Stomach (tissue), 8 donors: ENCODE measurements at regions not wholly inside any gene's neighbourhood (a gene's known extent, or its start where the extent isn't known, plus 50 kb on each side); places are given as distances from the start of the nearest gene placed in this dataset.

ENCODE experiments used
- DNase-seq, 2 donors: peaks; one replicate each; pipeline versions ENCODE4 v3.0.0 to v3.0.0-alpha.2; 2013 to 2019
- H3K27ac ChIP-seq, 5 donors: fragments of 200-600 bp in 4 of 5; sonication (generic) in 4 of 5; one replicate each; pipeline ENCODE4 v1.5.1; 2013 to 2019; ENCODE audit warnings: mild to moderate bottlenecking in 1 of 5, moderate library complexity in 1 of 5
- H3K27me3 ChIP-seq, 3 donors: fragments of 200-600 bp; sonication (generic); one replicate each; pipeline ENCODE4 v1.5.1; 2017 to 2019; ENCODE audit warnings: mixed run types in 1 of 3
- H3K36me3 ChIP-seq, 4 donors: fragments of 200-600 bp; sonication (generic); 1 replicate in 3 of 4; 2 replicates in 1 of 4; pipeline ENCODE4 v1.5.1; 2016 to 2019
- H3K4me1 ChIP-seq, 4 donors: fragments of 200-600 bp; sonication (generic); one replicate each; pipeline ENCODE4 v1.5.1; 2016 to 2019
- H3K4me3 ChIP-seq, 4 donors: fragments of 200-600 bp; sonication (generic) in 3 of 4; one replicate each; pipeline ENCODE4 v1.5.1; 2016 to 2019; ENCODE audit warnings: mild to moderate bottlenecking in 1 of 4
- H3K9me3 ChIP-seq, 4 donors: fragments of 200-600 bp; sonication (generic); one replicate each; pipeline ENCODE4 v1.5.1; 2016 to 2019
- CTCF ChIP-seq, 7 experiments: fragments of 450-650 bp in 4 of 7; fragments of 200-600 bp in 3 of 7; sonication (generic) in 3 of 7; IDR thresholded peaks; one replicate each; pipeline ENCODE4 v1.5.1; 2016 to 2019; ENCODE audit warnings: antibody characterized with exemption in 7 of 7, control low read depth in 2 of 7, mild to moderate bottlenecking in 1 of 7
- EP300 ChIP-seq: sonication (generic); formaldehyde crosslinking; IDR thresholded peaks from one replicate; pipeline ENCODE4 v1.6.1; 2017; ENCODE audit warnings: antibody characterized with exemption
- POLR2A ChIP-seq, 4 donors: fragments of 450-650 bp; IDR thresholded peaks; one replicate each; pipeline ENCODE4 v1.6.1; 2016; ENCODE audit warnings: antibody characterized with exemption in 4 of 4, control low read depth in 2 of 4, mild to moderate bottlenecking in 1 of 4, moderate library complexity in 1 of 4
- POLR2AphosphoS5 ChIP-seq, 3 donors: sonication (generic); formaldehyde crosslinking; IDR thresholded peaks; one replicate each; pipeline ENCODE4 v1.6.1; 2016; ENCODE audit warnings: antibody characterized with exemption in 3 of 3
- WGBS, 5 donors: extraction: QIAGEN DNeasy Blood & Tissue Kit in 3 of 5; methylation state at CpG; one replicate each; pipeline versions ENCODE4 v1.1.5 to v1.1.7; 2013 to 2018; 5-methylcytosine and 5-hydroxymethylcytosine counted together
- intact Hi-C: fragments of 100-400 bp; cut with DNase I; formaldehyde crosslinking; loops from one replicate; pipeline ENCODE4 v1.15.1; 2023; ENCODE audit warnings: low total_unique reads
- donor health status: healthy with polysubstance abuse.
- donor health status: Bipolar disorder and iron deficiency.
- donor health status: healthy.

GRCh38 chr16:14375132-14375491 lies 254.9 kb downstream of the PARN start:
- Histone ChIP-seq H3K27me3 (no peaks in the 10 kb centered on the region), H3K9me3 (no peaks in the 10 kb centered on the region), H3K27ac (no peak overlapping the region), H3K4me1 (no peaks in the 10 kb centered on the region), H3K36me3 (no peaks in the 10 kb centered on the region), H3K4me3 (no peak overlapping the region)
- intact Hi-C loops = no loop called here
- 93 to 96% (median 95%) methylated on average over 8 of the region's 8 CpGs for WGBS, 5 donors
- DNase-seq = no peak
- TF ChIP-seq EP300 (no peak), POLR2AphosphoS5 (IDR thresholded peaks at IDR 0.05) (no peak), POLR2A (IDR thresholded peaks at IDR 0.05) (no peak), CTCF (IDR thresholded peaks at IDR 0.05) (no peak)

- Histone ChIP-seq H3K9me3 (no peaks in the 10 kb centered on the region), H3K27ac (no peak overlapping the region), H3K4me1 (no peaks in the 10 kb centered on the region), H3K27me3 (no peaks in the 10 kb centered on the region), H3K36me3 (no peaks in the 10 kb centered on the region), H3K4me3 (no peak overlapping the region)
- no peak for DNase-seq
- TF ChIP-seq CTCF (IDR thresholded peaks at IDR 0.05) = no peak
- no peak for TF ChIP-seq POLR2A (IDR thresholded peaks at IDR 0.05)
- no peak for TF ChIP-seq EP300
- TF ChIP-seq POLR2AphosphoS5 (IDR thresholded peaks at IDR 0.05) = no peak
- WGBS, 5 donors = 69 to 90% (median 86%) methylated on average over 10 to 11 of the region's 11 CpGs
- intact Hi-C loops = no loop called here
Measured at GRCh38 chr16:14374451-14375131, 255.5 kb downstream of the PARN start.

GRCh38 chr16:14373896-14374295 lies 256.2 kb downstream of the PARN start:
- Histone ChIP-seq H3K4me1 (no peaks in the 10 kb centered on the region), H3K27me3 (no peaks in the 10 kb centered on the region), H3K27ac (no peak overlapping the region), H3K4me3 (no peak overlapping the region), H3K36me3 (no peaks in the 10 kb centered on the region), H3K9me3 (no peaks in the 10 kb centered on the region)
- intact Hi-C loops = no loop called here
- DNase-seq = no peak
- 77 to 90% (median 84%) methylated on average over 10 of the region's 10 CpGs for WGBS, 5 donors
- TF ChIP-seq POLR2A (IDR thresholded peaks at IDR 0.05) (no peak), EP300 (no peak), POLR2AphosphoS5 (IDR thresholded peaks at IDR 0.05) (no peak), CTCF (IDR thresholded peaks at IDR 0.05) (no peak)

- WGBS, 5 donors = 83 to 93% (median 89%) methylated on average over 8 to 13 of the region's 13 CpGs
- no peaks in the 10 kb centered on the region for H3K4me1 ChIP-seq
- DNase-seq = no peak
- H3K9me3 ChIP-seq = no peaks in the 10 kb centered on the region
- no peaks in the 10 kb centered on the region for H3K27me3 ChIP-seq
- H3K27ac ChIP-seq = no peak overlapping the region
- H3K36me3 ChIP-seq = no peaks in the 10 kb centered on the region
- TF ChIP-seq CTCF (IDR thresholded peaks at IDR 0.05) (no peak), POLR2A (IDR thresholded peaks at IDR 0.05) (no peak), POLR2AphosphoS5 (IDR thresholded peaks at IDR 0.05) (no peak), EP300 (no peak)
- intact Hi-C loops = no loop called here
- H3K4me3 ChIP-seq = no peak overlapping the region
Measured at GRCh38 chr16:14373406-14373805, 256.7 kb downstream of the PARN start.
